Panc1 (cell line): ENCODE measurements at regions not wholly inside any gene's neighbourhood (a gene's known extent, or its start where the extent isn't known, plus 50 kb on each side); places are given as distances from the start of the nearest gene placed in this dataset.

ENCODE experiments used
- ATAC-seq: fragments of 200-7000 bp; cut with Tn5 transposase; 2 replicates; pipeline ENCODE4 v1.9.1; 2020; ENCODE audit warnings: mild to moderate bottlenecking, moderate library complexity
- BruUV-seq: library from RNA; stranded (reverse); fragments of 400-500 nt; replicated peaks from 2 replicates; lab custom pipeline; 2021; lab: Mats Ljungman, UMichigan
- CTCF ChIA-PET: fragments of 300-600 bp; sonication (Branson Sonifier 250); formaldehyde crosslinking; loops from one replicate; lab custom pipeline; 2022; ENCODE audit warnings: antibody characterized with exemption; lab: Charles Lee
- POLR2A ChIA-PET: fragments of 300-600 bp; sonication (Branson Sonifier 250); formaldehyde crosslinking; loops from one replicate; lab custom pipeline; 2022; ENCODE audit warnings: antibody characterized with exemption; lab: Charles Lee
- DNase-seq: peaks from one replicate; pipeline ENCODE4 v3.0.0-alpha.2; 2010; ENCODE audit warnings: low read depth, low spot score
- H3K27ac ChIP-seq: 2 replicates; pipeline ENCODE4 v1.5.1; 2011; ENCODE audit warnings: mild to moderate bottlenecking, low read length, inconsistent platforms
- H3K27me3 ChIP-seq: fragments of 200-500 bp; sonication (Bioruptor generic); 2 replicates; pipeline ENCODE4 v1.6.0; 2014; ENCODE audit warnings: low read length, inconsistent platforms; ENCODE audit not compliant: control insufficient read depth, insufficient read depth
- H3K36me3 ChIP-seq: fragments of 200-500 bp; sonication (Bioruptor generic); 2 replicates; pipeline ENCODE4 v1.5.1; 2014; ENCODE audit warnings: inconsistent platforms, mild to moderate bottlenecking, low read length, moderate library complexity; ENCODE audit not compliant: control insufficient read depth, insufficient read depth
- H3K4me1 ChIP-seq: 2 replicates; pipeline ENCODE4 v1.5.1; 2011; ENCODE audit warnings: inconsistent platforms, mild to moderate bottlenecking, low read length, moderate library complexity; ENCODE audit not compliant: control insufficient read depth, insufficient read depth
- H3K4me3 ChIP-seq, 2 experiments: 2 replicates each; pipeline ENCODE4 v1.5.1; 2011 to 2012; ENCODE audit warnings: low read depth in 2 of 2, low read length in 2 of 2, mild to moderate bottlenecking in 2 of 2, inconsistent platforms in 1 of 2, moderate library complexity in 1 of 2
- H3K9me3 ChIP-seq: fragments of 200-500 bp; sonication (Bioruptor generic); 2 replicates; pipeline ENCODE4 v1.5.1; 2014; ENCODE audit warnings: low read depth, mild to moderate bottlenecking, inconsistent platforms, low read length, moderate library complexity; ENCODE audit not compliant: control insufficient read depth, insufficient read depth
- POLR2AphosphoS5 ChIP-seq: IDR thresholded peaks from 2 replicates; pipeline ENCODE4 v1.6.1; 2012; ENCODE audit warnings: mild to moderate bottlenecking, low read depth, low read length, moderate library complexity
- SIN3A ChIP-seq: IDR thresholded peaks from 2 replicates; pipeline ENCODE4 v1.6.1; 2012; ENCODE audit warnings: low read depth, mild to moderate bottlenecking, low read length, moderate library complexity, borderline replicate concordance; ENCODE audit not compliant: insufficient read depth
- TCF7L2 ChIP-seq: IDR thresholded peaks from 2 replicates; pipeline ENCODE4 v1.6.1; 2011; ENCODE audit warnings: mild to moderate bottlenecking, low read depth, low read length, inconsistent platforms
- in situ Hi-C: cut with HindIII; loops from 2 replicates; pipeline ENCODE4 v1.10.0; 2016; ENCODE audit warnings: low sequenced_read_pairs, low pct_unique_long_range_greater_than_20kb
- intact Hi-C: fragments of 100-400 bp; cut with micrococcal nuclease; formaldehyde crosslinking; loops from one replicate; pipeline ENCODE4 v1.10.0; 2022; ENCODE audit not compliant: unreplicated experiment
- TF ChIP-seq, protein P1 (sequence below), 2 experiments: IDR thresholded peaks; 2 replicates each; pipeline ENCODE4 v1.6.1; 2011 to 2012; ENCODE audit warnings: low read depth in 2 of 2, control low read depth in 1 of 2, low read length in 1 of 2, mild to moderate bottlenecking in 1 of 2, moderate library complexity in 1 of 2; ENCODE audit not compliant: insufficient read depth in 1 of 2
- TF ChIP-seq, protein P2 (sequence below): fragments of 450-650 bp; IDR thresholded peaks from 2 replicates; pipeline ENCODE4 v1.5.1; 2017; ENCODE audit warnings: mild to moderate bottlenecking

DNA sequence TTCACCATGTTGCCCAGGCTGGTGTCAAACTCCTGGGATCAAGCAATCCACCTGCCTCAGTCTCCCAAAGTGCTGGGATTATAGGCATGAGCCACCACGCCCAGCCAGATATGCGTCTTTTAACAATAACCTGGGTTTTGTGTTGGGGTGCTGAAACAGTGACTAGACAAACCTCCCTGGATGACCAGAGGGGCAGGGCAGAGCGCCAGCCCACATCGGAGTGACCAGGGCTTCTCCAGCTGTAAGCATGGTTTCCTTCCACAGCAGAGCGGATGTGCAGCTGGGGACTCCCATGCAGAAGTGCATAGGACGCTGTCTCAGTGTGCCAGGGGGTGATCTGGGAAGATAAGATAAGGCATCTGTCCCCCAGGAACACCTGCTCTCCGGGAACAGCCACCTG is 244.9 kb downstream of the IRX2 start:
- ChIA-PET CTCF (no interaction called here), POLR2A (no interaction called here)
- Histone ChIP-seq H3K9me3 (no peaks in the 10 kb centered on the region), H3K4me3 (no peak overlapping the region), H3K4me1 (no peaks in the 10 kb centered on the region), H3K27ac (no peak overlapping the region), H3K27me3 (no peaks in the 10 kb centered on the region), H3K36me3 (no peaks in the 10 kb centered on the region)
- ATAC-seq (no peak), DNase-seq (no peak)
- no TSS peak for BruUV-seq
- intact Hi-C loops (no loop called here), in situ Hi-C loops (no loop called here)
- no peak for TF ChIP-seq SIN3A
- TF ChIP-seq, protein P1, sequence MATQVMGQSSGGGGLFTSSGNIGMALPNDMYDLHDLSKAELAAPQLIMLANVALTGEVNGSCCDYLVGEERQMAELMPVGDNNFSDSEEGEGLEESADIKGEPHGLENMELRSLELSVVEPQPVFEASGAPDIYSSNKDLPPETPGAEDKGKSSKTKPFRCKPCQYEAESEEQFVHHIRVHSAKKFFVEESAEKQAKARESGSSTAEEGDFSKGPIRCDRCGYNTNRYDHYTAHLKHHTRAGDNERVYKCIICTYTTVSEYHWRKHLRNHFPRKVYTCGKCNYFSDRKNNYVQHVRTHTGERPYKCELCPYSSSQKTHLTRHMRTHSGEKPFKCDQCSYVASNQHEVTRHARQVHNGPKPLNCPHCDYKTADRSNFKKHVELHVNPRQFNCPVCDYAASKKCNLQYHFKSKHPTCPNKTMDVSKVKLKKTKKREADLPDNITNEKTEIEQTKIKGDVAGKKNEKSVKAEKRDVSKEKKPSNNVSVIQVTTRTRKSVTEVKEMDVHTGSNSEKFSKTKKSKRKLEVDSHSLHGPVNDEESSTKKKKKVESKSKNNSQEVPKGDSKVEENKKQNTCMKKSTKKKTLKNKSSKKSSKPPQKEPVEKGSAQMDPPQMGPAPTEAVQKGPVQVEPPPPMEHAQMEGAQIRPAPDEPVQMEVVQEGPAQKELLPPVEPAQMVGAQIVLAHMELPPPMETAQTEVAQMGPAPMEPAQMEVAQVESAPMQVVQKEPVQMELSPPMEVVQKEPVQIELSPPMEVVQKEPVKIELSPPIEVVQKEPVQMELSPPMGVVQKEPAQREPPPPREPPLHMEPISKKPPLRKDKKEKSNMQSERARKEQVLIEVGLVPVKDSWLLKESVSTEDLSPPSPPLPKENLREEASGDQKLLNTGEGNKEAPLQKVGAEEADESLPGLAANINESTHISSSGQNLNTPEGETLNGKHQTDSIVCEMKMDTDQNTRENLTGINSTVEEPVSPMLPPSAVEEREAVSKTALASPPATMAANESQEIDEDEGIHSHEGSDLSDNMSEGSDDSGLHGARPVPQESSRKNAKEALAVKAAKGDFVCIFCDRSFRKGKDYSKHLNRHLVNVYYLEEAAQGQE (IDR thresholded peaks at IDR 0.05; ENCODE audit: insufficient read depth in 1 of 2, low read depth in 2 of 2, low read length in 1 of 2) = no peak
- no peak for TF ChIP-seq TCF7L2
- TF ChIP-seq, protein P2, sequence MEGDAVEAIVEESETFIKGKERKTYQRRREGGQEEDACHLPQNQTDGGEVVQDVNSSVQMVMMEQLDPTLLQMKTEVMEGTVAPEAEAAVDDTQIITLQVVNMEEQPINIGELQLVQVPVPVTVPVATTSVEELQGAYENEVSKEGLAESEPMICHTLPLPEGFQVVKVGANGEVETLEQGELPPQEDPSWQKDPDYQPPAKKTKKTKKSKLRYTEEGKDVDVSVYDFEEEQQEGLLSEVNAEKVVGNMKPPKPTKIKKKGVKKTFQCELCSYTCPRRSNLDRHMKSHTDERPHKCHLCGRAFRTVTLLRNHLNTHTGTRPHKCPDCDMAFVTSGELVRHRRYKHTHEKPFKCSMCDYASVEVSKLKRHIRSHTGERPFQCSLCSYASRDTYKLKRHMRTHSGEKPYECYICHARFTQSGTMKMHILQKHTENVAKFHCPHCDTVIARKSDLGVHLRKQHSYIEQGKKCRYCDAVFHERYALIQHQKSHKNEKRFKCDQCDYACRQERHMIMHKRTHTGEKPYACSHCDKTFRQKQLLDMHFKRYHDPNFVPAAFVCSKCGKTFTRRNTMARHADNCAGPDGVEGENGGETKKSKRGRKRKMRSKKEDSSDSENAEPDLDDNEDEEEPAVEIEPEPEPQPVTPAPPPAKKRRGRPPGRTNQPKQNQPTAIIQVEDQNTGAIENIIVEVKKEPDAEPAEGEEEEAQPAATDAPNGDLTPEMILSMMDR = no peak
- TF ChIP-seq POLR2AphosphoS5 = no peak

DNA sequence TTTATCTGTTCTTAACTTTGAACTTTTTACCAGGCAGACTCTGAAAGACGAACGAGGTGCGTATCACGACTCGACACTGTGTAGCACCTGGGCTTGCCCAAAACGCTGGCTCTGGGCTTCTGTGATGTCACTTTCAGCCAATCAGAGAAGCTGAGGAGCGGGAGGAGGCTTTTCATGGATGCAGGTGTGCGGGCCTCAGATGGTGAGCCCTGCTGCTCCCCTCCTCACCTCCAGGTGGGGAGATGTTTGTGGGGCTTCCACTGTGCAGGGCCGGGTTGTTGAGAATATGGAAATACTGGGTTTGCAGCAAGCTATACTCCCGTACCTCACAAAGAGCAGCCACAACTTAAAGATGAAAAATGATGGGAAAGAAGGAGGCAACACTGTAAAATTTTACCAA is 246.3 kb downstream of the IRX2 start:
- CTCF ChIA-PET = no interaction called here
- ATAC-seq (no peak), DNase-seq (no peak)
- H3K36me3 ChIP-seq = no peaks in the 10 kb centered on the region
- H3K27me3 ChIP-seq = no peaks in the 10 kb centered on the region
- peaks cover 2% of the 10 kb centered on the region; the same call in 1 of the 2 replicates for H3K9me3 ChIP-seq
- POLR2A ChIA-PET = no interaction called here
- TF ChIP-seq POLR2AphosphoS5 = no peak
- BruUV-seq = no TSS peak
- in situ Hi-C loops = no loop called here
- H3K4me3 ChIP-seq = no peak overlapping the region
- no peaks in the 10 kb centered on the region for H3K4me1 ChIP-seq
- intact Hi-C loops = no loop called here
- H3K27ac ChIP-seq = no peak overlapping the region

DNA sequence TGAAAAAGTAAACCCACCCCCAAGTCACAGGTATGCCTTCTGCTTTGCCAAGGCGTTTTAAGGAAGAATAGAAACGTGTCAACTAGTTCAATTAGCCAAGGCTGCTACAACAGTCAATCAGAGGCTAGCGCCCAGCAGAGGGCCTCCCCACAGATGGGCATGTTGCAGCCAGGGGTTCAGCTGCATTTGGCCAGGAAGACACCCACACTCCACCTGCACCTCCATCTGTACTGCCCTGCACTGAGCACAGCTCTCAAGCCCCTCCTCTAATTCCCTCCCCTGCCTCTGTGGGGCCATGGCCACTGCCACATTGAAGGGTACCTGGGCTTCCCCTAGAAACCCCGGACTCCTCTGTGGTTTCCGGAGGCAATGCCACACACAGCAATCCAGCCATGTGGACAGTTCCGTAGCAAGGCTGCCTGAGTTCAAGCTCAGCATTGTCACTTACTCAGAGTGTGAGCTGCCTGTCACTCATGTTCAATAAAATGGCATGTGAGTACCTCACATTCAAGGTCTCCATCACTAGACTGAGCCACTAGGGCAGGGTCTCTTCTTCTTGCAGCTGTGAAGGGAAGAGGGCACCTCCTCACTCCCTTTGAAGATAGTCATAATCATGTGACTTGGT is 248.4 kb downstream of the IRX2 start:
- H3K4me1 ChIP-seq = no peaks in the 10 kb centered on the region
- H3K36me3 ChIP-seq = no peaks in the 10 kb centered on the region
- intact Hi-C loops = no loop called here
- in situ Hi-C loops = no loop called here
- no peaks in the 10 kb centered on the region for H3K27me3 ChIP-seq
- ATAC-seq = no peak
- no peak overlapping the region for H3K27ac ChIP-seq
- TF ChIP-seq POLR2AphosphoS5 (no peak), TCF7L2 (no peak), SIN3A (no peak)
- TF ChIP-seq, protein P2 = no peak
- TF ChIP-seq, protein P1 (IDR thresholded peaks at IDR 0.05; ENCODE audit: insufficient read depth in 1 of 2, low read depth in 2 of 2, low read length in 1 of 2) = no peak
- no peak overlapping the region for H3K4me3 ChIP-seq
- no peak for DNase-seq
- ChIA-PET POLR2A (no interaction called here), CTCF (no interaction called here)
- H3K9me3 ChIP-seq = peaks cover 11% of the 10 kb centered on the region; the same call in 1 of the 2 replicates
- BruUV-seq = no TSS peak
